HepG2 (cell line): ENCODE measurements at regions not wholly inside any gene's neighbourhood (a gene's known extent, or its start where the extent isn't known, plus 50 kb on each side); places are given as distances from the start of the nearest gene placed in this dataset.

Experiments
- AHR ChIP-seq: IDR thresholded peaks from 2 replicates; pipeline ENCODE4 v1.6.1; 2018; ENCODE audit warnings: missing genetic modification reagents, missing compliant biosample characterization
- CEBPB ChIP-seq: IDR thresholded peaks from 2 replicates; pipeline ENCODE4 v1.6.1; 2011; ENCODE audit warnings: low read depth, low read length, improper control_type of control experiment, borderline replicate concordance
- ELF3 ChIP-seq: IDR thresholded peaks from 2 replicates; pipeline ENCODE4 v1.6.1; 2016; ENCODE audit warnings: missing genetic modification reagents, missing compliant biosample characterization
- ELF4 ChIP-seq: sonication (generic); formaldehyde crosslinking; IDR thresholded peaks from 2 replicates; pipeline ENCODE4 v1.5.0; 2020; ENCODE audit warnings: missing genetic modification reagents, mild to moderate bottlenecking, moderate library complexity, borderline replicate concordance
- FOXK1 ChIP-seq: sonication (generic); formaldehyde crosslinking; IDR thresholded peaks from 2 replicates; pipeline ENCODE4 v1.4.0; 2020; ENCODE audit warnings: low read depth, missing genetic modification reagents, borderline replicate concordance
- GATAD2A ChIP-seq: IDR thresholded peaks from 2 replicates; pipeline ENCODE4 v1.6.1; 2016
- HMG20A ChIP-seq: IDR thresholded peaks from 2 replicates; pipeline ENCODE4 v1.6.1; 2016; ENCODE audit warnings: borderline replicate concordance
- JARID2 ChIP-seq: sonication (generic); formaldehyde crosslinking; IDR thresholded peaks from 2 replicates; pipeline ENCODE4 v1.8.1; 2023; ENCODE audit warnings: missing genetic modification reagents, inconsistent platforms; ENCODE audit not compliant: insufficient replicate concordance
- MAX ChIP-seq: IDR thresholded peaks from 2 replicates; pipeline ENCODE4 v1.6.1; 2012; ENCODE audit warnings: inconsistent platforms
- SRSF9 ChIP-seq: fragments of 200-400 bp; formaldehyde crosslinking; IDR thresholded peaks from 2 replicates; pipeline ENCODE4 v1.6.1; 2018; ENCODE audit warnings: borderline replicate concordance, mild to moderate bottlenecking, low read depth, low read length; ENCODE audit not compliant: insufficient read depth, poor library complexity, severe bottlenecking
- TEAD3 ChIP-seq: optimal IDR thresholded peaks from 2 replicates; pipeline ENCODE3; 2016; ENCODE audit warnings: borderline replicate concordance
- ZBTB10 ChIP-seq: sonication (generic); formaldehyde crosslinking; IDR thresholded peaks from 2 replicates; pipeline ENCODE4 v1.4.0; 2020; ENCODE audit warnings: missing genetic modification reagents, borderline replicate concordance
- ZBTB3 ChIP-seq: sonication (generic); formaldehyde crosslinking; IDR thresholded peaks from 2 replicates; pipeline ENCODE4 v1.4.0; 2020; ENCODE audit warnings: low read depth, mild to moderate bottlenecking, moderate library complexity, missing genetic modification reagents, borderline replicate concordance
- ZNF138 ChIP-seq: sonication (generic); formaldehyde crosslinking; IDR thresholded peaks from 2 replicates; pipeline ENCODE4 v1.5.0; 2020; ENCODE audit warnings: mild to moderate bottlenecking, low read depth, missing genetic modification reagents
- ZNF407 ChIP-seq: sonication (generic); formaldehyde crosslinking; IDR thresholded peaks from one replicate; pipeline ENCODE4 v1.5.1; 2020; ENCODE audit warnings: mild to moderate bottlenecking, missing genetic modification reagents; ENCODE audit errors: not compliant biosample characterization
- ZNF432 ChIP-seq: sonication (generic); formaldehyde crosslinking; IDR thresholded peaks from 2 replicates; pipeline ENCODE4 v1.5.0; 2020; ENCODE audit warnings: missing genetic modification reagents, mild to moderate bottlenecking, borderline replicate concordance
- ZNF580 ChIP-seq: IDR thresholded peaks from 2 replicates; pipeline ENCODE4 v1.6.1; 2016; ENCODE audit warnings: low read depth, borderline replicate concordance

- TF ChIP-seq ZNF407 (CRISPR knock-in tag): no peak
- TF ChIP-seq HMG20A: peak; percentile 64; the same call in 1 of the 2 replicates
- peak; percentile 28; the same call in 1 of the 2 replicates for TF ChIP-seq FOXK1 (CRISPR knock-in tag)
- TF ChIP-seq TEAD3 (CRISPR knock-in tag): peak; percentile 78
- peak; percentile 69 for TF ChIP-seq GATAD2A (CRISPR knock-in tag)
- no peak for TF ChIP-seq ZNF580 (CRISPR knock-in tag)
- no peak; the same call in 1 of the 2 replicates for TF ChIP-seq AHR (CRISPR knock-in tag)
- no peak for TF ChIP-seq ZBTB10 (CRISPR knock-in tag)
- TF ChIP-seq ZBTB3 (CRISPR knock-in tag): no peak
- peak; percentile 82 for TF ChIP-seq ELF3
- no peak for TF ChIP-seq SRSF9
- no peak for TF ChIP-seq JARID2 (CRISPR knock-in tag)
- TF ChIP-seq MAX: 0 out of 2 replicates have a peak, but pooled peaks have one; percentile 27
- no peak for TF ChIP-seq ZNF432 (CRISPR knock-in tag)
- no peak for TF ChIP-seq ELF4 (CRISPR knock-in tag)
- TF ChIP-seq ZNF138 (CRISPR knock-in tag): no peak
- TF ChIP-seq CEBPB: 0 out of 2 replicates have a peak, but pooled peaks have one; percentile 5
Measured at GRCh38 chr5:119302916-119303897, 52.6 kb upstream of the TNFAIP8 start (continued).
